HS-27A (cell line): ENCODE measurements at regions not wholly inside any gene's neighbourhood (a gene's known extent, or its start where the extent isn't known, plus 50 kb on each side); places are given as distances from the start of the nearest gene placed in this dataset.

Experiments
- DNase-seq: peaks from one replicate; pipeline ENCODE4 v3.0.0-alpha.2; 2012; ENCODE audit warnings: low read depth, missing footprints

DNA sequence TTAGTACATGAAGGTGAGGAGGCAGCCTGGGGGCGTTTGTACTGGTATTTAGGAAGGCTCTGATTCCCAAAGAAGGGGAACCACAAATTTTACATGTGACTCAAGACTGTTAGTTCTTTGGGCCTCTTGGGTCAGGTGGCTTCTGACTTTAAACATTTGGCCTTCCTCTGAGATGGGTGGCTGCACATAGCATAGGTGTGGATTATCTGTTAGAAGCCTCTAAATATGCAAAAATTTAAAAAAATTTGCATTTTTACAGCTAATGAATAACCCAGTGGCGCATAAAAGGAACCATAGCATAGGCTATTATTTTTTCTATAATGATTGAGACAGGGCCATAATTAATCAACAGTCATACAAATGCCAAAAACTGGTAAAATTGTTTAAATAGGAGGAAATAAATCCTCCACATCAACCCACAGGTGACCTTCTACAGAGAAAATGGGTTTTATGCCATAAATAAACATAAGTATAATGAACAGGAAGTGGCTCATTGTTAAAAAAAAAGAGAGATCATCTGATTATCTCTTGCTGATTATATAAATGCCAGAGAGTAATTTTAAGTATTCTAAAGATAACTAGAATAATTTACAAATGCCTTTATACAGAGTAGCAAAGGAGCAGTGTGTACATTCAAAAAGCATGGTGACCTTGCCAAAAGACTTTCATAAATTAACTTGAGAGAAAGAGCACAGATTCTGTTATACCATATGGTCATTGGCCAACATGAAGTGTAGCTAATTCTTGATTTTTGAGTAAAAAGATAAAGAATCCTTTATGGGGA lies 284.2 kb upstream of the ATP2B1 start:
- DNase-seq: no peak

DNA sequence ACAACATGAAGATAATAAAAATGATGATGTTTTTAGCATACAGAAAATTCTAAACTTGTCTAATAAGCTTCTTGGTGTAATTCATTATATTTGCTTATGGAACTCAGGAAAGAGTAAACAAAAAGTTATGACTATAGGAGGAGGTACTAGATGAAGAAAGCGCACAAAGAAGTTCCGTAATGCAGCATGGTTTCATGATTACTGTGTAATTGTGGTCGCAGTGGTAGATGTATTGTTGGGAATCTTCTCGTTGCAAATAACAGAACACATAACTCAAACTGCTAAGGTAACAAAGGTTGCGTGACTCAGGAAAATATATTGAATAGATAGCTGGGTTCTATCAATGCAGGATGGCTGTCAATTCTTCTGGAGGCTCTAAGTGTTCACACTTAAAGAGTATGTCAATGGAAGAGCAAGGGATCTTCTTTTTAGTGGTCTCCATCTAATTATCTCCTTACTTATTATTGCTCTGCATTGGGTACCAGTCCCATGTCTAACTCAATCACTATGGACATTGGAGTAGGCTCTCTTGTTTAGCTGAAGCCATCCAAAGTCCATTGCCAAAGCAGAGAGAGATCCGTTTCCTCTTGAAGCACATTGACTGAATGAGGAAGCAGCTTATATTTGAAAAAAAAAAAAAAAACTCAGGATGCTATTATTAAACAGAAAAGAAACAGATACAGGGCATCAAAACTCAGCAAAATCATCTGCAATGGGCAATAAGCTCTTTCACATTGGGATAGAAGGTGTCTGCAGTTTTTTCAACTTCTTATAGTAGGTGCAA lies 283.4 kb upstream of the ATP2B1 start:
- DNase-seq: no peak

DNA sequence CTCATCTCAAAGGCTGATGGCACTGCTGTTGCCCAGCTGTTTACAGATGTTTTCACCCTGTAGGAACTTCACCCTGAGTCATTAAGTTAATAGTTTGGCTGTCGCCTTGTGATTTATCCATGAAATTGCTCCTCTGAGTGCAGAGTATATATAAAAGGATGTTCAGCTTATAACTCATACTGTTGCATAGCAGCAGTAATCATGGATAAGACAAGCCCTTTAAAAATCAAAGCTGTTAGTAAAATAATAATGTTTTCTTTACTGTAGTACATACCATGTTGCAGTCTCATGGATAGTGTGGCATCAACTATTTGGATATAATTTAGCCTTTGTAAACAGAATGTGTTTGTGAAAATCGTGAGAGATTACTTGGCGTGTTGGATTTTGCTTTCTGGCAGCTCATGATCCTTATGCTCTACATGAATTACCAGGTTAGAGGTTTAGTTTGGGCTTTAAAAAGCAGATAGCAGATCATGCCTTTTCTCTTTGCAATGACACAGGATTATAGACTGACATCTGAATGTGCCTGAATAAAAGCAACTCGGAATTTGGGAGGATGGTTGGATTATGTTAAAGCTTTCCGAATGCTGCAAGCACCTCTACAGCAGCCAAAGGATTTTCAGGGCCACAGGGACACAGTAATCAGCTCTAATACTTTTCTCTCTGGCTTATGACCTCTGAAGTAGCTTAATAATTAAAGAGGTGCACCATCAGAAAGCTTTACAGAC lies 279.7 kb upstream of the ATP2B1 start:
- DNase-seq: no peak

DNA sequence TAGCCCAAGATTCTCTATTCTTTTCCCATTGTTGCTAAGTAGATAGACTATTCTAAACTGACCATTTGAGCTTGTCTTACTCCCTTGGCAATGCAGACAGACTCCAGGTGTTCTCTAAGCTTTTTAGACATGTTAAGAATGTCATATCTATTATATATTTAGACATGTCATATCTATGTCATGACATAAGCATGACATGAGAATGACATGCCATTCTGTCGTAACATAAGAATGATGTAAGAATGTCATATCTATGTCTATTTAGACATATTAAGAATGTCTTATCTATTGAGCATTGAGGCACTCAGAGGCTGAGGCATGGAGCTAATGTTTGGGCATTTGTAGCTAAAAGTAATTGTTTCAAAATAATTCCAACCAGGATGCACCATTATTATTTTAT lies 277.3 kb upstream of the ATP2B1 start:
- no peak for DNase-seq

DNA sequence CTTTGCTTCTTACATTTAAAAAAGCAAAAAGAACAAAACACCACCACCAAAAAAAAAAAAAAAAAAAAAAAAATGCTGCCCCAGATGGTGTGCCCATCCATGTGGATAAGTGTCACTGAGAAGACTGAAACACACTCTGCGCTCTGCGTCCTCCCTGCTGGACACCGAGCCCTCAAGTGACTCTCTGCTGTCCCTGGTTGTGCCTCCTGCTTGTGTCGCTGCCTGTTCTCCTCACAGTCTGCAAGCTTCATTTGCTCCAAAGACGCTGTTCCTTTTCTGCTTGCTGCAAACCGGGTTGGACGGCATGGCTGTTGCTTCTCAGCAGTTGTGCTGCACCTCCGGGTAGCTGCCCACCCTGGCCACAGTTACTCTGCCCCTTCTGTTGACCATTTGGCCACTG lies 276.2 kb upstream of the ATP2B1 start:
- DNase-seq: no peak

DNA sequence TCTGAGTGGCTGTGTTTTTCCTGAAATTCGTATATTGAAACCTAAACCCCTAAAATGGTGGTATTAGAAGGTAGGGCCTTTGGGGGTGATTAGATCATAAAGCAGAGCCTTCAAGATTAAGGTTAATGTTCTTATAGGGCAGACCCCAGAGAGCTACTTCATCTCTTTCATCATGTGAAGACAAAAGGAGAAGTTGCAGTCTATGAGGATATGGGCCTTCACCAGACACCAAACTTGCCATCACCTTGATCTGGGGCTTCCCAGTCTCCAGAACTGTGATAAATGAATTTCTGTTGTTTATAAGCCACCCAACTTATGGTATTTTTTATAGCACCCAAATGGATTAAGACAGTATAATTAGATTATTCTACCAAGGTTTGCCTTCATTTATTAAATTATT lies 275.0 kb upstream of the ATP2B1 start:
- no peak for DNase-seq

DNA sequence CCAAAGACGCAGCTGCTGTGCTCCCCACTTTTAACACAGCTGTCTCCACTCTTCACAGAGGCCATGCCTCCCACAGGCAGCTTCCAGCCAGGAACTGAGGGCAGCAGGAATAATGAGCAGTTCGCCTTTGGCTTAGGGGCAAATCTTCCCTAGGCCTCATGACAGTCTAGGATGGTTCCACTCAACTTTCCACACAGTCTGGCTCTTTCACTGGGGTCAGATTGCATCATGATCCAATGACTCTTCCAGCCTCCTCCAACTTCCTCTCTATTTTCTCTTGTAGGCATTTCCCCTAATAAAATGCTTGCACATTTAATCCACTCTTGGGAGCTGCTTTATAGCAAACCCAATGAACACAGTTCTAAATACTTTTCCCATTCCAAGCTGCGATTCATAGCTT lies 271.6 kb upstream of the ATP2B1 start:
- no peak for DNase-seq

DNA sequence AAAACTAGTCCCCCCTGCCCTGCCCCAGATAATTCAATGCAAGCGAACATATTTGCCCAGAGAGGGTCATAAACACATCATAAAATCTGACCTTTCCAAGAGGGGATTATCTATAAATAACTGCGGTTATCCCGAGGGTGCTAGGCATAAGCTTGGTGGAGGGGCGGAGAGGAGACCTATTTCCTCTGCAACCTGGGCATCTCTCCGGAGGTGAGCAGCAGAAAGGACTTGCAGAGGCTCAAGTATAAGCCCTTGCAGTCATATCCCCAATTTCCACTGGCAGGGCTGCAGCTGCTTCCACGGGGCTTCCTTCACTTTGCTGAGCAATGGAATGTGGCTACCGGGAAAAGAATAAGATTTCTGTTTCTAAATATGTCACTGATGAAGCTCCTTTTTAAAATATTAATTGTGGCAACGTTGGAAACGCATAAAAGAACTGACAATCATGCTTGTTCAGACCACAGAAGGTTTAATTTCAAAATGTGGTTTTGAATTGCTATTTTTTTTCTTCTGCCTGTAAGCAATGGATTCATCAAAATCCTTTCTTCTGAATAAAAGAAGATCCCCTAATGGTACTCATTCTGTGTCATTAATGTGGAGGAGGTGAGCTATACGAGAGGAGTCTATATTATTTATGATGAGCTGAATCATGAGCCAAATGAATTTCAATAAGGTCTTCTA lies 268.9 kb upstream of the ATP2B1 start:
- no peak for DNase-seq

DNA sequence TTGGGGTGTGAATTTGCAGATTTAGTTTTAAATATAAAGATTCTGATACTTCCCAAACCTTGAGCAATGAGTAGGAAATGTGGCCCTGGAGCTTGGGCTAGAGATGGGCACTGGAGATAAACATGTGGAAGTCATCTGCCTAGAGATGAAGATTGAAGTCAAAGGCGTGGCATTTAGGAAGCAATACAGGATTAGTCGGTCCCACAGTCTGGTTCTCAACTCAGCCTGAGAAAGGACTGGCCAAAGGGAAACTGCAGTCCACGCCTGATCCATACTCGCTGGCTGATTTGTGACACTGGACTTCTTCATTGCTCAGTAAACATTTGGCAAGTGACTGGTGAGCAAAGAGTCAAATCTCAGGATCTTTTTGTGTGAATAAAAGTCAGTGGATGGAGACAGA lies 268.2 kb upstream of the ATP2B1 start:
- no peak for DNase-seq

DNA sequence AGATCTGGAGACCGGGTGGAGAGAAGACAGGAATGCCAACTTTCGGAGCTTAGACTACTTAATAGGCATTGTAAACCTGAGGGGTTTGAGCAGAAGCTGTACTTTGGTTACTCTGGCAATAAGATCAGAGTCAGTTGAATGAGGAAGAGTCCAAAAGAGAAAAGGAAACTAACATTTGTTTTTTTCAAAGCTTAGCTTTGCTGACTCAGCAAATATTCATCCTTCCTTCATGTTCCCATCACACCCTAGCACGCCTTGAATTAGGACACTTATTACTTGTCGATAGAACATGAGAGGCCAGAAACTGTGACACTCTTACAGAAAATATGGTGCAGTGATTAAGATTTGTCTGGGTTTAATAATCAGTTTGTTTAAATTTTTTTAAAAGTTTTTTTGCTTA lies 266.9 kb upstream of the ATP2B1 start:
- DNase-seq: no peak

DNA sequence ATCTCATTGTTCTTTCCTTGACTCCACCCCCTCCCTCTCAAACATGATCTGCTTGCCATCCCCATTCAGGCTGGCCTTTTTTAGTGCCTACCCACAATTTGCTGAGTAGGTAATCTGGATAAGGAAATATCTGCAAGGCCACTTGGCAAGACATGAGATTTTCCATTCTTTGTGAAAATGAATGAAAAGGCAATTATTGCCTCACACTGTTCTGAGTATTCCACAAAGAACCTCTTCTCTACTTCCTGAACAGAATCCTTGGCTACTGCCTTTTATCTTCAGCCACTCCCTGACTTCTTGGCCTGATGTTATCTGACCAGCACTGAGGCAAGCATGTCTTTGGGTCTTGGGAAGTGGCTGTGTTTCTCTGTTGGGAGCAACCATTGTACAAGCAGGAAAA lies 263.2 kb upstream of the ATP2B1 start:
- no peak for DNase-seq

DNA sequence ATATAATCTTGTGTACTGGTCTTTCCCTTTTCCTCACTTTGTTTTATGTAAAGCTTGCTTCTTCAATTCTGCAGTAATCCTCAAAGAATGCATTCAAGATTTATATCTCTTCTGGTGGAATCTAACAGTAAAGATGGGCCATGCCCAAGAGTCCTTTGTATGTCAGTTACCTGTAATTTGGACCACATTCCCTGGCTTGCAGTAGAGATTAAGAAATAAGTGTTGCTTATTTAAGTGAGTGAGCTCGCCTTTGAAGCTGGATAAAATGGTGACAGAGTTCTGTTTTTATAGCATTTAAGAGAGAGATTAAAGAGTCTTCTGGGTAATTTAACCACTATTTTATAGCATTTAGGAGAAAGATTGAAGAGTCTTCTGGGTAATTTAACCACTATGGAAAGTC lies 262.1 kb upstream of the ATP2B1 start:
- no peak for DNase-seq

DNA sequence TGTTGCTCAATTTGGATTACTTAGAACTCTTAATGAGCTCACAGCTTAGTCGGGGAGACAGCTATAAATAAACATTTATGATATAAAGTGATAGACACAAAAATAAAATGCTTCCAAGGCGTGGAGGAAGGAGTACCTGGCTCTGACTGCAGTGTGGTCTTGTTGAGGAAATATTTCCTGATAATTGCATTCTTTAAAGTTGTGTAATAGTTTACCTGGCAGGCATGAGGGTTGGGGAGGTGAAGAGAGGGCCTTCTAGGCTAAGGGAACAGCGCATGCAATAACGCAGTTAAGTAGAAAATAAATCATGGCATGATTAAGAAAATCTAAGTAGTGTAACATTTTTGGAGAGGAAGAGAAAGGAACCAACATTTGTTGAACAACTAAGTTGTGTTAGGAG lies 260.5 kb upstream of the ATP2B1 start:
- DNase-seq: no peak

DNA sequence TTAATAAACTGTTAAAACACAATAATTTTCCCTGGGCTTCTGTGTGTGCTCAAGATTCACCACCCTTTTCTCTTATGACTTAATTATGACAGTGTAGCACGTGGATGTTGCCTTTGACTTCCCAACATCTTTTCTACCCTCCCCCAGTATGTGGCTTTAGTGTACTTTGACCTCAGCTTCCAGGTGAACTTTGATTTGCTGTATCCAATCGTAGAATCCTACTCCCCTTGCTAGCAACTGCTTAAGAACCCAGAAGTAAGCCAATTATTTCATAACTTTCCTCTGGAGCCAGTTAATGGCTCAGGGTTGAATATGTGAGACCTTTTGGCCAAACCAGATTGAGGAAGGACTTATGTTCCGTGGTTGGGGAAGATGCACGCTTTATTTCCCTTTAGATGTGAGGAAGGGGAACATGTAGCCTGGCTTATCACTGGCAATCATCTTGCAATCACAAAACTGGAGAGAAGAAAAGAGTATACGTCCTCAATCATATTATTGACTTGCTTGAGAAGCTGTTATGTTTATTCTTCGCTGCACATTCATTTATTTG lies 259.6 kb upstream of the ATP2B1 start:
- no peak for DNase-seq

DNA sequence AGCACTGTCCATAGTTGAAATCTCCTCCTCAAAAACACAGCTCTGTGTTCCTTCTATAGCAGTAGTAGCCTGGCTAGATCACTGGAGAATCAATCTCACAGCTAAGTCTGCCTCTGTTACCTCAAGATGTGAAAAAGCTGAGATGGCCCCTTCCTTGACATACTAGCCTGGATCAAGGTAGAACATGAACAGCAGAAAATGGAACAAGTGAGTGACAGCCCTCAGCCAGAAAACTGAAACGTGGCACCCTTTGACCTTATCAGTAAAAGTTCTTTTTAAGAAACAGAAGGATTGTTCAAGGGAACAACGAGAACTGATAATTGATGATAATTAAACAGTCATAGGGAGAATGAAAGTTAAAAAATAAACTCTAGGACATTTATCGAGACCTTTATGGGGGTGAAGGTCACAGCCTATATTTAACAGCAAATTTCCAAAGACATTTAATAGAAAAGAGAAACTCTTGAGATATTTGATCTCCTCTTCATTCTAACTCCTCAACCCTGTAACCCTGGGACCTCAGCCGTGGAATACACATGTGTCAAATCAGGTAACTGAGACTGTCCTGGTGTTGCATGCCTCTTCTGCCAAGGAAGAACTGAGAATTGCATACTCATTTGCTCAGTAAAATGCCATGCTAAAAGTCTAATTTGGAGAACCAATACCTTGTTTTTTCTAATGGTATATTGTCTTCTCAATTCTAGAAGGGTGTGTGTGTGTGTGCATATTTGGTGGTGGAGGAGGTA lies 258.0 kb upstream of the ATP2B1 start:
- DNase-seq: no peak

DNA sequence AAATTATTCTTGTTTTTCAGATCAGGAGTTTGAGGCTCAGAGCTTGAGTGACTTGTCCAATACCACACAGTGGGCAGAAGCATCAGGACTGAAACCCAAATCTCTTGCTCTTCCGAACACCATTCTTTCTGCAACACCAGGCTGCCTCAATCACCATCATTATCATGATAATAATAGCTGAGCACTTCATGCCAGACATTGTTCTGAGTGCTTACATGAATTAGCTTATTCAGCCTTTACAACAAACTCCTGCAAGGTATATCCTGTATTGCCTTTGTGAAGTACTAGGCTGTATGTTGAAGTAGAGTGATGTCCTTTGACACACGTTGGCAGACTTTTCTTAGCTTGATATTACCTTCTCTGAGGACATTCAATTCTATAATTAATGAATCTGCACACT lies 257.4 kb upstream of the ATP2B1 start:
- DNase-seq: no peak

DNA sequence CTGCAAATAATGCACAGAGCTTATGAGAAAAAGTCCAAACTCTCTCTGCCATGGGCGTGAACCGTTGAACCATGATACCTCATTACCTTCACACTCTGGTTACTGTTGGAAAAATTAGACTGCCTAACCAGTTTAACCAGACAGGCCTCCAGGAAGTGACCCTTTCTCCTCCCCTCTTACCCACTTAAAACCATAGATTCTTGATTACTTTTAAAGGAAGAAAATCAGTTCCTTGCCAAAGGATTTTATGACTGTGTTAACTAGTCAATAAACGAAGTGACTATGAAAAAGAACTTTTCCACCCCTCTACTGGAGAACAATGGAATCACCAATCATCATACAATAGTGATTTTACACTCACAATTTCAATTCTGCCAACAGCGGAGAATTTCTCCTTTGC lies 254.0 kb upstream of the ATP2B1 start:
- no peak for DNase-seq

DNA sequence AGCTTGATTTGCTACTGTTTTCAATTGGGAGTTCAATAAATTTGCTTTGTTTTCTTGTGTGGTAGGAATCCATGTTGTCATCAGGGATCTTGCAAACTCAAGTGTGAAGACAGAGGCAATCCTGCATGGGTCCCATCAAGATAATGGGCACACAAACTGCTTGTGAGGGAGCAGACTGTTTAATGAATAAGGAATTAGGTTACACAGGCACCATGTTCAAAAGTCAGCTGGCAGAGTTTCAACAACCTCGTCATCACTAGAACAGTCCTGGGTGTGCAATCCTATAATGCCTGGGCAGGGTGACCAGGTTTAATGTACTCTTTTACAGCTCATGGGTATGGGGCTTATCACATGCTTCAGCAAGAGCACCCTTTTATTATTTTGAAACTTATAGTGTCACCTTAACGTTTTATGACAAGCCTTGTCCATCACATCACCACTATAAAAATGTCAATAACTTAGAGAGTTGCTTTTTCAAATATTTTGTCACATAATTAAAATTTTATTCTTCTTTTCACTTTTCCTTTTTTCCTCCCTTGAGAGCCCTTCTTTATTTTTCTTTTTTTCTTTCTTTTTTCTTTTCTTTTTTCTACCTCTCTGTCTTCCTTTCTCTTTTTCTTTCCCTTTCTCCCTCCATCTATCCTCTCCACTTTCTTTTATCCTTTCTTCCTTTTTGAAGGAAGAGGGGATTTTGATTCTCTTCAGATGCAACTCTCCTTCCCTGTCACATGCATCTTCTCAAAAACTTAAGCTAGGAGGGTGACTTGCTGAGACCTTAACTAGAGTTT lies 252.2 kb upstream of the ATP2B1 start:
- DNase-seq: no peak

DNA sequence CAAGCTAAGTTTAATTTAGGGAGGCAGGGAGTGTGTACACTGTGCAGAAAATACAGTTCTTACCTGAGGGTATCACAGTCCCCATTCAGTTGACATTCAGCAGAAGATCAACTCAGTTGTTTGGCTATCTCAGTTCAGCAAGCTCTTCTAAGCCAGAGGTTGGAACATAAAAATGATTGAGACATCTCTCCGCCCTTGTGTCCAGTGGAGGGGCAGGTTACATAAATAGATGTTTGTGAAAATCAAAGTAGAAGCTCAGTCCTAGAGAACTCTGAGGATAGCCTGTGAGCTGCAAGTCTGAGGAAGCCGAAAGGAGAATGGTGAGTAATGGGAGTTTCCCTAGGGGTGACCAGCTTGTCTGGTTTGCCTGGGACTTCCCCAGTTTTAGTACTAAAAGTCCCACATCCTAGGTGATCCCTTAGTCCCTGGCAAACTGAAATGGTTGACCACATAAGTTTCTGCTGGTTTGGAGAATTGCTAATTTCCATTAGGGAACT lies 251.4 kb upstream of the ATP2B1 start:
- DNase-seq: no peak

DNA sequence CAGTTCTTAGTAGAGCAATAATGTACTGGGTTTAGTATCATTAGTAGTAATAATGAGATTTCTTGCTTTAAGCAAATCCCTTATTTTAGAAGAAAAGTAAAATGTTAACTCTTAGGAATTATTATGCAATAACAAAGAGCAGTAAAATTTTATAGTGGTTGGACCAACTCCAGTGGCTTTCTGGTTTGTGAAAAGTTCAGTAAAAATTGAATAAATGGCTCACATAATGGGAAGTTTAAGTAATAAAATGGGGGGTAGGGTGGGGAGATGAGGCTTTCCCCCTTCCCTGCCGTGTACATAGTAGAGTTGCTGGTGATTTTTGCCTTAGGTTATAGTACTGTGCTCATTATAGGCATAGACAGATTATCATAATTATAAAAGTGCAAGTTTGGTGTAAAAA lies 250.5 kb upstream of the ATP2B1 start:
- no peak for DNase-seq
